Aorta (tissue), 5 donors: ENCODE measurements at regions not wholly inside any gene's neighbourhood (a gene's known extent, or its start where the extent isn't known, plus 50 kb on each side); places are given as distances from the start of the nearest gene placed in this dataset.

ENCODE experiments used
- ATAC-seq: fragments of 200-7000 bp; cut with Tn5 transposase; one replicate; pipeline ENCODE4 v1.9.1; 2022; ENCODE audit warnings: moderate library complexity; ENCODE audit not compliant: low FRiP score
- DNase-seq, 2 donors: peaks; one replicate each; pipeline ENCODE4 v3.0.0-alpha.2; 2020
- H3K27ac ChIP-seq, 2 donors: one replicate each; pipeline ENCODE4 v1.5.1; 2013; ENCODE audit warnings: low read length in 2 of 2, mild to moderate bottlenecking in 2 of 2, moderate library complexity in 2 of 2, control low read depth in 1 of 2, inconsistent platforms in 1 of 2, low read depth in 1 of 2
- H3K27me3 ChIP-seq, 2 donors: one replicate each; pipeline ENCODE4 v1.6.1; 2013; ENCODE audit warnings: control low read depth in 1 of 2, low read length in 1 of 2, mild to moderate bottlenecking in 1 of 2, moderate library complexity in 1 of 2; ENCODE audit not compliant: insufficient read depth in 2 of 2, control insufficient read depth in 1 of 2
- H3K36me3 ChIP-seq, 2 donors: one replicate each; pipeline ENCODE4 v1.6.1; 2013; ENCODE audit warnings: control low read depth in 1 of 2, low read length in 1 of 2, mild to moderate bottlenecking in 1 of 2; ENCODE audit not compliant: insufficient read depth in 2 of 2, control insufficient read depth in 1 of 2
- H3K4me1 ChIP-seq, 2 donors: one replicate each; pipeline ENCODE4 v1.6.1; 2013; ENCODE audit warnings: low read length in 2 of 2, control low read depth in 1 of 2, mild to moderate bottlenecking in 1 of 2, moderate library complexity in 1 of 2; ENCODE audit not compliant: insufficient read depth in 2 of 2, control insufficient read depth in 1 of 2
- H3K4me3 ChIP-seq, 2 donors: one replicate each; pipeline ENCODE4 v1.5.1; 2013; ENCODE audit warnings: low read length in 2 of 2, control low read depth in 1 of 2, mild to moderate bottlenecking in 1 of 2
- H3K9me3 ChIP-seq: one replicate; pipeline ENCODE4 v1.6.1; 2013; ENCODE audit warnings: mild to moderate bottlenecking, low read length; ENCODE audit not compliant: control insufficient read depth
- WGBS, 2 donors: extraction: QIAGEN DNeasy Blood & Tissue Kit; methylation state at CpG; one replicate each; pipeline ENCODE4 v1.1.7; 2013; 5-methylcytosine and 5-hydroxymethylcytosine counted together
- intact Hi-C, 2 donors: fragments of 100-400 bp; cut with DNase I; formaldehyde crosslinking; loops; one replicate each; pipeline versions ENCODE4 v1.14.2 to v1.15.0; 2022
- donor health status: healthy with polysubstance abuse.
- donor health status: Bipolar disorder and iron deficiency.
- donor health status: DM: no; HTN: no; CAD: no.
- donor health status: DM: no; HTN: no; CAD: no.
- donor health status: DM: yes; HTN: yes; CAD: no.

DNA sequence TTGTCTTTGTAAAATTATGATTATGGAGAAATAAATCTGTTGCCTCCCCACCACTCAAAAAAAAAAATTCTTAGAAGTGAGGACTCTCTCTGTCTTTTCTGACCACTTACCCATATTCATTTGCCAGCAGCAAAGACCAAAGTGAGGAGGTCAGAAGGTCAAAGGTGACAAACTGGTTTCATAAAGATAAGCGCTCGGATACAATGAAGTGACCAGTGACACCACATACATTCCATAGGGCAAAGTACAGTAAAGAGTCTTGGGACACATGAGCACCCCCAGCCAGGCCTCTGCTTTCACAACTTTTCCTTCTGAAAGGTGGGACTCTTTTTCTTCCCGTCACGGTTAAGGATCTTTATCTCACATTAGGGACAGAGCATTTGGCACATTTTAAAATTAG is 75.9 kb upstream of the TCF4 start:
- no peak for ATAC-seq
- Histone ChIP-seq H3K4me3 (no peak overlapping the region), H3K4me1 (no peaks in the 10 kb centered on the region), H3K27me3 (no peaks in the 10 kb centered on the region), H3K27ac (no peak overlapping the region), H3K9me3 (no peaks in the 10 kb centered on the region), H3K36me3 (no peaks in the 10 kb centered on the region)
- no peak for DNase-seq
- intact Hi-C loops: no loop called here
- WGBS, 2 donors: 94 to 95% methylated on average over 4 of the region's 4 CpGs

GRCh38 chr18:55658598-55658997 is 70.6 kb upstream of the TCF4 start:
- 92% methylated on average over 2 of the region's 2 CpGs for WGBS, 2 donors
- Histone ChIP-seq H3K36me3 (no peaks in the 10 kb centered on the region), H3K4me1 (no peaks in the 10 kb centered on the region), H3K27me3 (no peaks in the 10 kb centered on the region), H3K4me3 (no peak overlapping the region), H3K9me3 (no peaks in the 10 kb centered on the region), H3K27ac (no peak overlapping the region)
- intact Hi-C loops: no loop called here
- ATAC-seq: no peak
- no peak for DNase-seq

DNA sequence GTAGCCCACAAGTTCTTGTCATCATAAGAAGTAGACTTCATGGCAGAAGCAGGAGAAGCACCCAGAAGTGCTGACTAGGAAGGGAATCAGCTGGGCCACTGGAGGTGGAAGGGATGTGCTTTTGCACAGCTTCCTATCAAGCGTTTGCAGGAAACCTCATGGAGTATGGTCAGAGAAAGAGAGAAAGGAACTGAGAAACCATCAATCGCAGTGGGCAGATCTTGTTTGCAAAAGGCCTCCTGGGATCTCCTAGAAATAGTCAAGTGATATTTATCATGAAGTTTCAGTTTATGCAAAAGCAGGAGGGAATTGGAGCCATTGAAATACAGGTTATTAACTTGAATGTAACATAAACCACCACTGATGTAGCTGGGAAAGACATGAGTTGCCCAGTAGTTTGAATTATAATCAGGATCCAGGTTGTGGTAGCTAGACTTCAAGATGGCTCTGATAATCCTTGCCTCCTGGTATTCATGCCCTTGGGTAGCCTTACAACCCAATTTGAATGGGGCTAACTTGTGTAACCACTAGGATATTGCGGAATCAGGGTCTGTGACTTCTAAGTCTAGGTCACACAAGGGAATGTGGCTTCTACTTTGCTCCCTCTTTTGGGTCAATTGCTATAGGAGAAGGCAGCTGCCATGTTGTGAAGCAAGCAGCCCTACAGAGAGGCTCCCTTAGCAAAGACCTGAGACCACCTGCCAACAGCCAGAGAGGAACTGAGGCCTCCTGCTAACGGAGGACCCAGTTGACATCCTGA is 69.8 kb upstream of the TCF4 start:
- Histone ChIP-seq H3K27me3 (no peaks in the 10 kb centered on the region), H3K27ac (no peak overlapping the region), H3K36me3 (no peaks in the 10 kb centered on the region), H3K4me3 (no peak overlapping the region), H3K9me3 (no peaks in the 10 kb centered on the region), H3K4me1 (no peaks in the 10 kb centered on the region)
- 58 to 76% methylated on average over 4 of the region's 4 CpGs for WGBS, 2 donors
- DNase-seq (no peak), ATAC-seq (no peak)
- intact Hi-C loops: no loop called here

GRCh38 chr18:55654986-55655385 is 67.0 kb upstream of the TCF4 start:
- Histone ChIP-seq H3K4me3 (no peak overlapping the region), H3K27ac (no peak overlapping the region), H3K36me3 (no peaks in the 10 kb centered on the region), H3K9me3 (no peaks in the 10 kb centered on the region), H3K4me1 (no peaks in the 10 kb centered on the region), H3K27me3 (no peaks in the 10 kb centered on the region)
- intact Hi-C loops: no loop called here
- ATAC-seq (no peak), DNase-seq (no peak)

GRCh38 chr18:55651236-55651635 is 63.2 kb upstream of the TCF4 start:
- ATAC-seq (no peak), DNase-seq (no peak)
- Histone ChIP-seq H3K27ac (no peak overlapping the region), H3K9me3 (no peaks in the 10 kb centered on the region), H3K4me3 (no peak overlapping the region), H3K27me3 (no peaks in the 10 kb centered on the region), H3K36me3 (no peaks in the 10 kb centered on the region), H3K4me1 (no peaks in the 10 kb centered on the region)
- 27 to 49% methylated on average over 1 of the region's 1 CpG for WGBS, 2 donors
- intact Hi-C loops: no loop called here

DNA sequence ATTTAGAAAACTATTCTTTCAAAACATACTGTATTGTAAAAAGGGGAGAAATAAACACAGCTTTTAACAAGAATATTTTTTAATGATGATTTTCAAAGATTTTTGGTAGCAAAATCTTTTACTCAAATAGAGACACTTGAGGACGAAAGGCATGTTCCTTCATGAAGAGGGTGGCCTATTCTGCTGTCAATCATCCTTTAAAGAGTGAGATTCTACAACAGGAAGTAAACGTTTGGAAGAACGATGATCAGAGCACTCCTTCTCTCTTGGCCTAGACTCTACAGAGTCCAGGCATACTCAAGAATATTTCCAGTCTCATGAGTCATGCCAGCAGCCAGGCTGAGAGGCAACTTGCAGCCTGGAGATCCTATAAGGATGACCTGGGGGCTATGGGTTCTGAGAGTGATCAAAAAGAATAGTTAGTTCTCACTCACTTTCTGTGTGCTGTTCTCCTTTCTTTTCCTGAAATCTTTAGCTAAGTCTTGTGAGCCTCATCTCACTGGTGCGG is 62.4 kb upstream of the TCF4 start:
- no peaks in the 10 kb centered on the region for H3K4me1 ChIP-seq
- 61 to 67% methylated on average over 4 of the region's 4 CpGs for WGBS, 2 donors
- H3K4me3 ChIP-seq: no peak overlapping the region
- no peaks in the 10 kb centered on the region for H3K9me3 ChIP-seq
- no peak for ATAC-seq
- H3K27ac ChIP-seq: no peak overlapping the region
- no peaks in the 10 kb centered on the region for H3K36me3 ChIP-seq
- DNase-seq: no peak
- intact Hi-C loops: no loop called here
- H3K27me3 ChIP-seq: no peaks in the 10 kb centered on the region

DNA sequence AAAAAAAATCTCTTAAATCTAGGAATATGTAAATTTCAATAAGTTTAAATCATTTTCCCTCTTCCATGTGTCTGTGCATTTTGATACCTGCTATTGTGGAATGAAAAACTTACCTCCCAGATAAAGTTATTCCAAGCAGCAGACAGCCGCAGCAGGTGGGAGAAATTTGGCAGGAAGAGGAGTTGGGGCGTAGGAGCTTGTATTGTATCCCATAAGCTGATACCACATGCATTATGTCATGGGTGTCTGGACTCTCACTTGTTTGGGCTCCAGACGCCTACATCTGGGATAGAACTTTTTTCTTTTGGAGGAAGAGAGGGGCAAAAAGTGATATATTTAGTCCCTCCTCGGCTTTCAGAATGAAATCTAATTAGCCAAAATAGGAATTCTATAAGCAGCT is 59.3 kb upstream of the TCF4 start:
- intact Hi-C loops: no loop called here
- Histone ChIP-seq H3K27me3 (no peaks in the 10 kb centered on the region), H3K4me3 (no peak overlapping the region), H3K27ac (no peak overlapping the region), H3K36me3 (no peaks in the 10 kb centered on the region), H3K9me3 (no peaks in the 10 kb centered on the region), H3K4me1 (no peaks in the 10 kb centered on the region)
- ATAC-seq (no peak), DNase-seq (no peak)
- 14 to 20% methylated on average over 4 of the region's 4 CpGs for WGBS, 2 donors

- intact Hi-C loops: no loop called here
- Histone ChIP-seq H3K27ac (no peak overlapping the region), H3K4me1 (no peaks in the 10 kb centered on the region), H3K27me3 (no peaks in the 10 kb centered on the region), H3K36me3 (no peaks in the 10 kb centered on the region), H3K4me3 (no peak overlapping the region), H3K9me3 (no peaks in the 10 kb centered on the region)
- WGBS, 2 donors: 44 to 45% methylated on average over 2 of the region's 2 CpGs
- no peak for ATAC-seq
- no peak for DNase-seq
Observed at GRCh38 chr18:55642191-55642590, 54.2 kb upstream of the TCF4 start.

DNA sequence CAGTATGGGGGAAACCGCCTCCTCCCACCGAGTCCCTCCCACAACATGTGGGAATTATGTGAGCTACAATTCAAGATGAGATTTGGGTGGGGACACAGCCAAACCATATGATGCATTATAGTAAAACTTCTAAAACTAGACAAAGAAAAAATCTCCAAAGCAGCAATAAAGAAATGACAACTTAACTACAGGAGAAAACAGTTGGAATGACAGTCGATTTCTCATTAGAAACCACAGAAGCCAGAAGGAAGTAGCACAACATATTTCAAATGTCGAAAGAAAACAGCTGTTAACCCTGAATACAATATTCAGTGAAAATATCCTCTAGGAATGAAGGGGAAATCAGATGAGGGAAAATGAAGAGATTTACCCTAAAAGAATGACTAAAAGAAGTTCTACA is 53.5 kb upstream of the TCF4 start:
- no peaks in the 10 kb centered on the region for H3K36me3 ChIP-seq
- H3K4me1 ChIP-seq: no peaks in the 10 kb centered on the region
- no peak overlapping the region for H3K27ac ChIP-seq
- DNase-seq: no peak
- no peak for ATAC-seq
- no peaks in the 10 kb centered on the region for H3K27me3 ChIP-seq
- intact Hi-C loops: no loop called here
- H3K4me3 ChIP-seq: no peak overlapping the region
- H3K9me3 ChIP-seq: no peaks in the 10 kb centered on the region
- 88 to 91% methylated on average over 4 of the region's 4 CpGs for WGBS, 2 donors
